ENCODE measurements at regions not wholly inside any gene's neighbourhood (a gene's known extent, or its start where the extent isn't known, plus 50 kb on each side); places are given as distances from the start of the nearest gene placed in this dataset.
"Not testable (repeated sequence)": the region's sequence is repeated elsewhere in the genome, so short reads cannot be mapped to it uniquely, and the experiment has no call there.

GRCh38 chr9:138201167-138201889 lies 323.7 kb downstream of the CACNA1B start:
- H3K4me1 ChIP-seq (ENCODE audit: control insufficient read depth, extremely low read depth, insufficient read depth, low read length); H3K4me2 ChIP-seq (ENCODE audit: control insufficient read depth, extremely low read depth, insufficient read depth, low read depth, low read length); H3K36me3 ChIP-seq (ENCODE audit: control insufficient read depth in 2 of 2, extremely low read depth in 1 of 2, insufficient read depth in 2 of 2, low read length in 2 of 2); H3K4me3 ChIP-seq (ENCODE audit: control insufficient read depth in 2 of 3, extremely low read depth in 1 of 3, insufficient read depth in 2 of 3, low read depth in 1 of 3, low read length in 3 of 3); H3K27me3 ChIP-seq (ENCODE audit: control insufficient read depth, extremely low read depth, insufficient read depth, low read length); H4K20me1 ChIP-seq (ENCODE audit: control insufficient read depth, extremely low read depth, insufficient read depth, low read length); DNase-seq (ENCODE audit: low read depth, low spot score); dilution Hi-C loops (cut with MboI; ENCODE audit: extremely low pct_ligation_motif_present, low sequenced_read_pairs); H3K9ac ChIP-seq (ENCODE audit: control insufficient read depth, extremely low read depth, insufficient read depth, low read length); H3K9me1 ChIP-seq (ENCODE audit: control insufficient read depth, extremely low read depth, insufficient read depth, low read length); H3K9me3 ChIP-seq (ENCODE audit: control insufficient read depth, low read depth, low read length); H2AFZ ChIP-seq (ENCODE audit: control insufficient read depth, low read length); H3K79me2 ChIP-seq (ENCODE audit: control insufficient read depth, insufficient read depth, low read length); FAIRE-seq; H3K27ac ChIP-seq (ENCODE audit: control insufficient read depth, insufficient read depth, low read length): not testable (repeated sequence)

GRCh38 chr9:138202043-138202442 lies 324.5 kb downstream of the CACNA1B start:
- FAIRE-seq; H3K4me1 ChIP-seq (ENCODE audit: control insufficient read depth, extremely low read depth, insufficient read depth, low read length); H4K20me1 ChIP-seq (ENCODE audit: control insufficient read depth, extremely low read depth, insufficient read depth, low read length); H3K9me1 ChIP-seq (ENCODE audit: control insufficient read depth, extremely low read depth, insufficient read depth, low read length); H3K27ac ChIP-seq (ENCODE audit: control insufficient read depth, insufficient read depth, low read length); dilution Hi-C loops (cut with MboI; ENCODE audit: extremely low pct_ligation_motif_present, low sequenced_read_pairs); H3K4me3 ChIP-seq (ENCODE audit: control insufficient read depth in 2 of 3, extremely low read depth in 1 of 3, insufficient read depth in 2 of 3, low read depth in 1 of 3, low read length in 3 of 3); H3K4me2 ChIP-seq (ENCODE audit: control insufficient read depth, extremely low read depth, insufficient read depth, low read depth, low read length); H3K79me2 ChIP-seq (ENCODE audit: control insufficient read depth, insufficient read depth, low read length); H3K9me3 ChIP-seq (ENCODE audit: control insufficient read depth, low read depth, low read length); H2AFZ ChIP-seq (ENCODE audit: control insufficient read depth, low read length); H3K36me3 ChIP-seq (ENCODE audit: control insufficient read depth in 2 of 2, extremely low read depth in 1 of 2, insufficient read depth in 2 of 2, low read length in 2 of 2); H3K27me3 ChIP-seq (ENCODE audit: control insufficient read depth, extremely low read depth, insufficient read depth, low read length); DNase-seq (ENCODE audit: low read depth, low spot score); H3K9ac ChIP-seq (ENCODE audit: control insufficient read depth, extremely low read depth, insufficient read depth, low read length): not testable (repeated sequence)

- H3K9me1 ChIP-seq (ENCODE audit: control insufficient read depth, extremely low read depth, insufficient read depth, low read length); H3K9ac ChIP-seq (ENCODE audit: control insufficient read depth, extremely low read depth, insufficient read depth, low read length); dilution Hi-C loops (cut with MboI; ENCODE audit: extremely low pct_ligation_motif_present, low sequenced_read_pairs); H3K79me2 ChIP-seq (ENCODE audit: control insufficient read depth, insufficient read depth, low read length); H3K4me2 ChIP-seq (ENCODE audit: control insufficient read depth, extremely low read depth, insufficient read depth, low read depth, low read length); H4K20me1 ChIP-seq (ENCODE audit: control insufficient read depth, extremely low read depth, insufficient read depth, low read length); H3K36me3 ChIP-seq (ENCODE audit: control insufficient read depth in 2 of 2, extremely low read depth in 1 of 2, insufficient read depth in 2 of 2, low read length in 2 of 2); FAIRE-seq; DNase-seq (ENCODE audit: low read depth, low spot score); H3K27ac ChIP-seq (ENCODE audit: control insufficient read depth, insufficient read depth, low read length); H3K4me3 ChIP-seq (ENCODE audit: control insufficient read depth in 2 of 3, extremely low read depth in 1 of 3, insufficient read depth in 2 of 3, low read depth in 1 of 3, low read length in 3 of 3); H3K27me3 ChIP-seq (ENCODE audit: control insufficient read depth, extremely low read depth, insufficient read depth, low read length); H3K4me1 ChIP-seq (ENCODE audit: control insufficient read depth, extremely low read depth, insufficient read depth, low read length); H3K9me3 ChIP-seq (ENCODE audit: control insufficient read depth, low read depth, low read length); H2AFZ ChIP-seq (ENCODE audit: control insufficient read depth, low read length): not testable (repeated sequence)
Measured at GRCh38 chr9:138203304-138203703, 325.7 kb downstream of the CACNA1B start.

GRCh38 chr9:138203872-138204271 lies 326.3 kb downstream of the CACNA1B start:
- H3K4me2 ChIP-seq (ENCODE audit: control insufficient read depth, extremely low read depth, insufficient read depth, low read depth, low read length); dilution Hi-C loops (cut with MboI; ENCODE audit: extremely low pct_ligation_motif_present, low sequenced_read_pairs); H3K27ac ChIP-seq (ENCODE audit: control insufficient read depth, insufficient read depth, low read length); H3K9me3 ChIP-seq (ENCODE audit: control insufficient read depth, low read depth, low read length); H3K4me1 ChIP-seq (ENCODE audit: control insufficient read depth, extremely low read depth, insufficient read depth, low read length); H4K20me1 ChIP-seq (ENCODE audit: control insufficient read depth, extremely low read depth, insufficient read depth, low read length); H3K79me2 ChIP-seq (ENCODE audit: control insufficient read depth, insufficient read depth, low read length); H3K27me3 ChIP-seq (ENCODE audit: control insufficient read depth, extremely low read depth, insufficient read depth, low read length); H3K9me1 ChIP-seq (ENCODE audit: control insufficient read depth, extremely low read depth, insufficient read depth, low read length); FAIRE-seq; DNase-seq (ENCODE audit: low read depth, low spot score); H2AFZ ChIP-seq (ENCODE audit: control insufficient read depth, low read length); H3K9ac ChIP-seq (ENCODE audit: control insufficient read depth, extremely low read depth, insufficient read depth, low read length); H3K4me3 ChIP-seq (ENCODE audit: control insufficient read depth in 2 of 3, extremely low read depth in 1 of 3, insufficient read depth in 2 of 3, low read depth in 1 of 3, low read length in 3 of 3); H3K36me3 ChIP-seq (ENCODE audit: control insufficient read depth in 2 of 2, extremely low read depth in 1 of 2, insufficient read depth in 2 of 2, low read length in 2 of 2): not testable (repeated sequence)

- H3K4me2 ChIP-seq (ENCODE audit: control insufficient read depth, extremely low read depth, insufficient read depth, low read depth, low read length); H4K20me1 ChIP-seq (ENCODE audit: control insufficient read depth, extremely low read depth, insufficient read depth, low read length); H3K4me1 ChIP-seq (ENCODE audit: control insufficient read depth, extremely low read depth, insufficient read depth, low read length); DNase-seq (ENCODE audit: low read depth, low spot score); FAIRE-seq; H3K27me3 ChIP-seq (ENCODE audit: control insufficient read depth, extremely low read depth, insufficient read depth, low read length); H3K9ac ChIP-seq (ENCODE audit: control insufficient read depth, extremely low read depth, insufficient read depth, low read length); dilution Hi-C loops (cut with MboI; ENCODE audit: extremely low pct_ligation_motif_present, low sequenced_read_pairs); H3K36me3 ChIP-seq (ENCODE audit: control insufficient read depth in 2 of 2, extremely low read depth in 1 of 2, insufficient read depth in 2 of 2, low read length in 2 of 2); H3K4me3 ChIP-seq (ENCODE audit: control insufficient read depth in 2 of 3, extremely low read depth in 1 of 3, insufficient read depth in 2 of 3, low read depth in 1 of 3, low read length in 3 of 3); H3K9me3 ChIP-seq (ENCODE audit: control insufficient read depth, low read depth, low read length); H3K79me2 ChIP-seq (ENCODE audit: control insufficient read depth, insufficient read depth, low read length); H3K9me1 ChIP-seq (ENCODE audit: control insufficient read depth, extremely low read depth, insufficient read depth, low read length); H2AFZ ChIP-seq (ENCODE audit: control insufficient read depth, low read length); H3K27ac ChIP-seq (ENCODE audit: control insufficient read depth, insufficient read depth, low read length): not testable (repeated sequence)
Measured at GRCh38 chr9:138206108-138206507, 328.5 kb downstream of the CACNA1B start.
